Smooth muscle cell of the brain vasculature (primary cell): ENCODE measurements at regions not wholly inside any gene's neighbourhood (a gene's known extent, or its start where the extent isn't known, plus 50 kb on each side); places are given as distances from the start of the nearest gene placed in this dataset.
"Not testable (repeated sequence)": the region's sequence is repeated elsewhere in the genome, so short reads cannot be mapped to it uniquely, and the experiment has no call there.

Experiments used
- DNase-seq: peaks from one replicate; pipeline ENCODE4 v3.0.0-alpha.2; 2012; ENCODE audit warnings: low read depth, low spot score

- DNase-seq = no peak
These were observed 460.8 kb upstream of the SMARCA2 start for GRCh38 chr9:1554081-1555035.

- DNase-seq = not testable (repeated sequence)
These were observed 456.5 kb upstream of the SMARCA2 start for GRCh38 chr9:1558666-1559065.

GRCh38 chr9:1575939-1576338 is 439.2 kb upstream of the SMARCA2 start:
- no peak for DNase-seq

GRCh38 chr9:1580215-1580614 is 434.9 kb upstream of the SMARCA2 start:
- no peak for DNase-seq

GRCh38 chr9:1581926-1582325 is 433.2 kb upstream of the SMARCA2 start:
- DNase-seq = no peak

- no peak for DNase-seq
These were observed 423.8 kb upstream of the SMARCA2 start for GRCh38 chr9:1591310-1591709.

GRCh38 chr9:1598270-1598669 is 416.9 kb upstream of the SMARCA2 start:
- no peak for DNase-seq

GRCh38 chr9:1599961-1600360 is 415.2 kb upstream of the SMARCA2 start:
- no peak for DNase-seq

- DNase-seq = no peak
These were observed 410.1 kb upstream of the SMARCA2 start for GRCh38 chr9:1604942-1605560.

GRCh38 chr9:1606253-1606652 is 408.9 kb upstream of the SMARCA2 start:
- DNase-seq = no peak

- DNase-seq = no peak
These were observed 402.3 kb upstream of the SMARCA2 start for GRCh38 chr9:1612886-1613285.

- no peak for DNase-seq
These were observed 397.7 kb upstream of the SMARCA2 start for GRCh38 chr9:1617419-1617818.

GRCh38 chr9:1619915-1620710 is 395.0 kb upstream of the SMARCA2 start:
- DNase-seq = no peak

- DNase-seq = no peak
These were observed 377.7 kb upstream of the SMARCA2 start for GRCh38 chr9:1637401-1637800.

- DNase-seq = no peak
These were observed 376.0 kb upstream of the SMARCA2 start for GRCh38 chr9:1639166-1639565.

GRCh38 chr9:1647776-1648175 is 367.4 kb upstream of the SMARCA2 start:
- no peak for DNase-seq

GRCh38 chr9:1653282-1653681 is 361.9 kb upstream of the SMARCA2 start:
- no peak for DNase-seq

- no peak for DNase-seq
These were observed 356.3 kb upstream of the SMARCA2 start for GRCh38 chr9:1658661-1659362.

- DNase-seq = no peak
These were observed 355.8 kb upstream of the SMARCA2 start for GRCh38 chr9:1659363-1659690.

- DNase-seq = no peak
These were observed 346.7 kb upstream of the SMARCA2 start for GRCh38 chr9:1668441-1668840.

- no peak for DNase-seq
These were observed 341.8 kb upstream of the SMARCA2 start for GRCh38 chr9:1673300-1673699.

- DNase-seq = no peak
These were observed 338.4 kb upstream of the SMARCA2 start for GRCh38 chr9:1676771-1677170.
